HEK293 (cell line): ENCODE measurements at regions not wholly inside any gene's neighbourhood (a gene's known extent, or its start where the extent isn't known, plus 50 kb on each side); places are given as distances from the start of the nearest gene placed in this dataset.
A peak's percentile ranks its signal among the peaks of the same experiment; 100 is the strongest.
"Not testable (repeated sequence)": the region's sequence is repeated elsewhere in the genome, so short reads cannot be mapped to it uniquely, and the experiment has no call there.

Experiments used
- CTCF ChIA-PET: fragments of 350-600 bp; formaldehyde crosslinking; extraction: SDS; loops from one replicate; lab custom pipeline; 2021; ENCODE audit warnings: antibody characterized with exemption; lab: Yijun Ruan, JAX
- POLR2A ChIA-PET: fragments of 300-600 bp; formaldehyde crosslinking; extraction: SDS; loops from one replicate; lab custom pipeline; 2020; ENCODE audit warnings: antibody characterized with exemption, inconsistent platforms; lab: Yijun Ruan, JAX
- H3K27ac ChIP-seq: fragments of 200-500 bp; sonication (Bioruptor generic); 2 replicates; pipeline ENCODE4 v1.5.1; 2014; ENCODE audit warnings: low read depth, low read length, control low read depth, inconsistent platforms; ENCODE audit errors: extremely low read depth
- H3K36me3 ChIP-seq, 2 experiments: fragments of 200-500 bp in 1 of 2; sonication (Bioruptor generic) in 1 of 2; 1 replicate in 1 of 2; 2 replicates in 1 of 2; pipeline ENCODE4 v1.5.1; 2014 to 2017; ENCODE audit warnings: inconsistent platforms in 2 of 2, low read length in 2 of 2; ENCODE audit not compliant: control insufficient read depth in 2 of 2, insufficient read depth in 1 of 2
- H3K4me1 ChIP-seq: fragments of 200-500 bp; sonication (Bioruptor generic); 2 replicates; pipeline ENCODE4 v1.5.1; 2014; ENCODE audit warnings: mild to moderate bottlenecking, low read length, inconsistent platforms; ENCODE audit not compliant: control insufficient read depth, insufficient read depth
- H3K4me3 ChIP-seq: 2 replicates; pipeline ENCODE4 v1.5.1; 2011; ENCODE audit warnings: low read depth, mild to moderate bottlenecking, control low read depth, low read length, moderate library complexity
- H3K9me3 ChIP-seq: fragments of 200-500 bp; sonication (Bioruptor generic); 2 replicates; pipeline ENCODE4 v1.5.1; 2014; ENCODE audit warnings: low read depth, low read length, inconsistent platforms; ENCODE audit not compliant: control insufficient read depth, insufficient read depth
- BCL11B ChIP-seq: fragments of 450-650 bp; formaldehyde crosslinking; IDR thresholded peaks from 2 replicates; pipeline ENCODE4 v1.5.1; 2016; ENCODE audit warnings: low read depth, missing biosample characterization, missing genetic modification characterization
- CTCF ChIP-seq: fragments of 450-650 bp; formaldehyde crosslinking; IDR thresholded peaks from 2 replicates; pipeline ENCODE4 v1.5.1; 2016; ENCODE audit warnings: missing biosample characterization, missing genetic modification characterization
- ELK4 ChIP-seq: IDR thresholded peaks from 2 replicates; pipeline ENCODE4 v1.6.1; 2011; ENCODE audit warnings: mild to moderate bottlenecking, low read depth, low read length, borderline replicate concordance
- HOXD13 ChIP-seq: sonication (generic); formaldehyde crosslinking; IDR thresholded peaks from 2 replicates; pipeline ENCODE4 v1.8.0; 2022; ENCODE audit warnings: missing genetic modification reagents, borderline replicate concordance
- KLF16 ChIP-seq: fragments of 450-650 bp; formaldehyde crosslinking; IDR thresholded peaks from 2 replicates; pipeline ENCODE4 v1.5.1; 2017; ENCODE audit warnings: missing biosample characterization, missing genetic modification characterization
- MZF1 ChIP-seq: fragments of 450-650 bp; formaldehyde crosslinking; IDR thresholded peaks from 2 replicates; pipeline ENCODE4 v1.5.1; 2017; ENCODE audit warnings: missing biosample characterization, missing genetic modification characterization, borderline replicate concordance
- SETDB1 ChIP-seq: IDR thresholded peaks from one replicate; pipeline ENCODE4 v1.6.1; 2017; ENCODE audit warnings: mild to moderate bottlenecking, low read length, moderate library complexity, mixed read lengths; ENCODE audit not compliant: insufficient read length
- SP7 ChIP-seq: fragments of 450-650 bp; formaldehyde crosslinking; IDR thresholded peaks from 2 replicates; pipeline ENCODE4 v1.5.1; 2016; ENCODE audit warnings: missing biosample characterization, missing genetic modification characterization
- TCF7L2 ChIP-seq: IDR thresholded peaks from 2 replicates; pipeline ENCODE4 v1.6.1; 2011; ENCODE audit warnings: low read depth, mild to moderate bottlenecking, inconsistent platforms, low read length, moderate library complexity, borderline replicate concordance
- ZFP41 ChIP-seq: fragments of 450-650 bp; formaldehyde crosslinking; IDR thresholded peaks from 2 replicates; pipeline ENCODE4 v1.5.1; 2016; ENCODE audit warnings: missing biosample characterization, missing genetic modification characterization, borderline replicate concordance
- ZNF214 ChIP-seq: fragments of 450-650 bp; formaldehyde crosslinking; IDR thresholded peaks from 2 replicates; pipeline ENCODE4 v1.5.1; 2017; ENCODE audit warnings: missing biosample characterization, mild to moderate bottlenecking, missing genetic modification characterization, borderline replicate concordance
- ZNF23 ChIP-seq: fragments of 450-650 bp; formaldehyde crosslinking; IDR thresholded peaks from 2 replicates; pipeline ENCODE4 v1.5.1; 2016; ENCODE audit warnings: missing biosample characterization, missing genetic modification characterization, borderline replicate concordance
- ZNF311 ChIP-seq: fragments of 450-650 bp; formaldehyde crosslinking; IDR thresholded peaks from 2 replicates; pipeline ENCODE4 v1.5.1; 2017; ENCODE audit warnings: missing biosample characterization, missing genetic modification characterization, borderline replicate concordance
- ZNF324 ChIP-seq: fragments of 450-650 bp; formaldehyde crosslinking; IDR thresholded peaks from 2 replicates; pipeline ENCODE4 v1.5.1; 2016; ENCODE audit warnings: missing biosample characterization, missing genetic modification characterization
- ZNF416 ChIP-seq: fragments of 450-650 bp; formaldehyde crosslinking; IDR thresholded peaks from 2 replicates; pipeline ENCODE4 v1.5.1; 2016; ENCODE audit warnings: missing biosample characterization, missing genetic modification characterization
- ZNF433 ChIP-seq: fragments of 450-650 bp; formaldehyde crosslinking; IDR thresholded peaks from 2 replicates; pipeline ENCODE4 v1.5.1; 2016; ENCODE audit warnings: missing biosample characterization, missing genetic modification characterization, low read depth
- ZNF48 ChIP-seq: fragments of 450-650 bp; formaldehyde crosslinking; IDR thresholded peaks from 2 replicates; pipeline ENCODE4 v1.5.1; 2016; ENCODE audit warnings: missing biosample characterization, missing genetic modification characterization
- ZNF548 ChIP-seq: fragments of 450-650 bp; formaldehyde crosslinking; IDR thresholded peaks from 2 replicates; pipeline ENCODE4 v1.5.1; 2016; ENCODE audit warnings: missing biosample characterization, missing genetic modification characterization
- ZNF580 ChIP-seq: fragments of 450-650 bp; formaldehyde crosslinking; IDR thresholded peaks from 2 replicates; pipeline ENCODE4 v1.5.1; 2016; ENCODE audit warnings: missing biosample characterization, missing genetic modification characterization
- ZNF585B ChIP-seq: fragments of 450-650 bp; formaldehyde crosslinking; IDR thresholded peaks from 2 replicates; pipeline ENCODE4 v1.5.1; 2016; ENCODE audit warnings: missing biosample characterization, missing genetic modification characterization
- ZNF645 ChIP-seq: fragments of 450-650 bp; formaldehyde crosslinking; IDR thresholded peaks from 2 replicates; pipeline ENCODE4; 2016; ENCODE audit warnings: missing biosample characterization, missing genetic modification characterization
- ZNF776 ChIP-seq: fragments of 450-650 bp; formaldehyde crosslinking; IDR thresholded peaks from 2 replicates; pipeline ENCODE4 v1.5.0; 2017; ENCODE audit warnings: missing biosample characterization, missing genetic modification characterization, borderline replicate concordance
- ZNF830 ChIP-seq: fragments of 450-650 bp; IDR thresholded peaks from 2 replicates; pipeline ENCODE4 v1.5.0; 2018; ENCODE audit warnings: missing biosample characterization, missing genetic modification characterization, low read depth, mild to moderate bottlenecking, moderate library complexity
- ZSCAN23 ChIP-seq: fragments of 450-650 bp; formaldehyde crosslinking; IDR thresholded peaks from 2 replicates; pipeline ENCODE4 v1.5.1; 2016; ENCODE audit warnings: missing biosample characterization, missing genetic modification characterization
- ZSCAN30 ChIP-seq: fragments of 450-650 bp; IDR thresholded peaks from 2 replicates; pipeline ENCODE4 v1.5.1; 2018; ENCODE audit warnings: missing biosample characterization, mild to moderate bottlenecking, missing genetic modification characterization, moderate library complexity

- CTCF ChIA-PET, result interaction anchor here (0.6 kb wide), 1 partner anchor 379 kb away, joined by 3 read pairs; no protein-coding TSS in a partner anchor
- not testable (repeated sequence) for H3K9me3 ChIP-seq
Measured at GRCh38 chr10:37718060-37718459, 139.3 kb downstream of the ZNF248 start.

GRCh38 chr10:37713642-37714041 lies 143.8 kb downstream of the ZNF248 start:
- no peak overlapping the region for H3K4me3 ChIP-seq
- POLR2A ChIA-PET, result no interaction called here
- H3K27ac ChIP-seq, result no peak overlapping the region
- TF ChIP-seq ZNF585B (tag by site-specific recombination) (no peak), SETDB1 (no peak), HOXD13 (CRISPR knock-in tag) (no peak)
- TF ChIP-seq, all 188 proteins: peak for 0
- CTCF ChIA-PET, result interaction anchor here (0.5 to 1.0 kb wide), 2 partner anchors 8 to 824 kb away, joined by 3 read pairs; no protein-coding TSS in a partner anchor
- no peaks in the 10 kb centered on the region for H3K9me3 ChIP-seq
- H3K36me3 ChIP-seq, result no peaks in the 10 kb centered on the region
- H3K4me1 ChIP-seq, result no peaks in the 10 kb centered on the region

More at GRCh38 chr10:37718060-37718459, 139.3 kb downstream of the ZNF248 start:
- H3K4me3 ChIP-seq, H3K36me3 ChIP-seq, POLR2A ChIA-PET, H3K27ac ChIP-seq, H3K4me1 ChIP-seq: not testable (repeated sequence)
- TF ChIP-seq SETDB1, result peak; percentile 56

- TF ChIP-seq ZNF23 (tag by site-specific recombination) (no peak), ZNF433 (no peak), ZNF214 (tag by site-specific recombination) (no peak), ELK4 (no peak), MZF1 (no peak), TCF7L2 (no peak), ZNF416 (tag by site-specific recombination) (no peak), ZNF311 (tag by site-specific recombination) (no peak), ZNF324 (tag by site-specific recombination) (no peak), ZNF830 (tag by site-specific recombination) (no peak), ZNF645 (no peak), ZSCAN30 (tag by site-specific recombination) (no peak)
- ChIA-PET CTCF (no interaction called here), POLR2A (no interaction called here)
- H3K4me1 ChIP-seq, result no peaks in the 10 kb centered on the region
- H3K9me3 ChIP-seq, result no peaks in the 10 kb centered on the region
- H3K36me3 ChIP-seq, result no peaks in the 10 kb centered on the region
- H3K27ac ChIP-seq, result no peak overlapping the region
- no peak overlapping the region for H3K4me3 ChIP-seq
Measured at GRCh38 chr10:37713132-37713501, 144.3 kb downstream of the ZNF248 start.

- no peaks in the 10 kb centered on the region for H3K4me1 ChIP-seq
- no peaks in the 10 kb centered on the region for H3K36me3 ChIP-seq
- no peak overlapping the region for H3K4me3 ChIP-seq
- no peaks in the 10 kb centered on the region for H3K9me3 ChIP-seq
- ChIA-PET POLR2A (no interaction called here), CTCF (no interaction called here)
- H3K27ac ChIP-seq, result no peak overlapping the region
- TF ChIP-seq CTCF (tag by site-specific recombination), result no peak
- no peak for TF ChIP-seq ZNF580 (tag by site-specific recombination)
- no peak for TF ChIP-seq ZSCAN23
- no peak for TF ChIP-seq BCL11B
- TF ChIP-seq ZNF324 (tag by site-specific recombination), result no peak
- no peak for TF ChIP-seq ZNF776
- TF ChIP-seq SP7 (tag by site-specific recombination), result no peak
- no peak for TF ChIP-seq ZFP41 (tag by site-specific recombination)
- no peak for TF ChIP-seq ZNF548 (tag by site-specific recombination)
- TF ChIP-seq ZNF585B (tag by site-specific recombination), result no peak
- no peak for TF ChIP-seq KLF16 (tag by site-specific recombination)
- no peak for TF ChIP-seq ZNF48 (tag by site-specific recombination)
Measured at GRCh38 chr10:37712489-37713131, 144.8 kb downstream of the ZNF248 start.
